B cell (primary cell): ENCODE measurements at regions not wholly inside any gene's neighbourhood (a gene's known extent, or its start where the extent isn't known, plus 50 kb on each side); places are given as distances from the start of the nearest gene placed in this dataset.

Experiments
- EZH2 ChIP-seq: IDR thresholded peaks from 2 replicates; pipeline ENCODE4 v1.6.1; 2012; ENCODE audit warnings: borderline replicate concordance, low read depth, mild to moderate bottlenecking, moderate library complexity, low read length; ENCODE audit not compliant: insufficient read depth, poor library complexity, severe bottlenecking
- TF ChIP-seq, protein P1 (sequence below): fragments of 200-600 bp; IDR thresholded peaks from one replicate; pipeline ENCODE4 v1.8.0; 2022; ENCODE audit warnings: antibody characterized with exemption, mild to moderate bottlenecking

DNA sequence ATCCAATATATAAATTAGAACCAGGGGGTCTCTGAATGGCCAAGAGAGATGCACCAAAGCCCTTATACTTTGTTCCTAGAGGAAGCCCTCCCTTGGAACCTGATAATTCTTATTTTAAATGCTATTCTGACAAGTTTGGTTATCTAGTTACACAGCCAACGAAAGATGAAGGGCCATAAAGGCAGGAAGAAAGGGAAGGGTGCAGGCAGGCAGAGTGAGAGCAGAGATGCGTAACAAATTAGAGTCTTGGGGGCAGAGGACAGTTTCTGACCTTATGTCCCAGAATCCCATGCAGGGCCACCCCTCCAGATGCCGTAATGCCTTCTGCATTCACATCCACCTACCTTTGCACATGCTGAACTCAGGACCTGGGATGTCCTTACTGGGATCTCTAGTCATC, 344.6 kb upstream of the ARID1B start:
- TF ChIP-seq, protein P1, sequence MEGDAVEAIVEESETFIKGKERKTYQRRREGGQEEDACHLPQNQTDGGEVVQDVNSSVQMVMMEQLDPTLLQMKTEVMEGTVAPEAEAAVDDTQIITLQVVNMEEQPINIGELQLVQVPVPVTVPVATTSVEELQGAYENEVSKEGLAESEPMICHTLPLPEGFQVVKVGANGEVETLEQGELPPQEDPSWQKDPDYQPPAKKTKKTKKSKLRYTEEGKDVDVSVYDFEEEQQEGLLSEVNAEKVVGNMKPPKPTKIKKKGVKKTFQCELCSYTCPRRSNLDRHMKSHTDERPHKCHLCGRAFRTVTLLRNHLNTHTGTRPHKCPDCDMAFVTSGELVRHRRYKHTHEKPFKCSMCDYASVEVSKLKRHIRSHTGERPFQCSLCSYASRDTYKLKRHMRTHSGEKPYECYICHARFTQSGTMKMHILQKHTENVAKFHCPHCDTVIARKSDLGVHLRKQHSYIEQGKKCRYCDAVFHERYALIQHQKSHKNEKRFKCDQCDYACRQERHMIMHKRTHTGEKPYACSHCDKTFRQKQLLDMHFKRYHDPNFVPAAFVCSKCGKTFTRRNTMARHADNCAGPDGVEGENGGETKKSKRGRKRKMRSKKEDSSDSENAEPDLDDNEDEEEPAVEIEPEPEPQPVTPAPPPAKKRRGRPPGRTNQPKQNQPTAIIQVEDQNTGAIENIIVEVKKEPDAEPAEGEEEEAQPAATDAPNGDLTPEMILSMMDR, result no peak
- no peak for TF ChIP-seq EZH2
